ENCODE measurements at regions not wholly inside any gene's neighbourhood (a gene's known extent, or its start where the extent isn't known, plus 50 kb on each side); places are given as distances from the start of the nearest gene placed in this dataset.
"Not testable (repeated sequence)": the region's sequence is repeated elsewhere in the genome, so short reads cannot be mapped to it uniquely, and the experiment has no call there.

DNA sequence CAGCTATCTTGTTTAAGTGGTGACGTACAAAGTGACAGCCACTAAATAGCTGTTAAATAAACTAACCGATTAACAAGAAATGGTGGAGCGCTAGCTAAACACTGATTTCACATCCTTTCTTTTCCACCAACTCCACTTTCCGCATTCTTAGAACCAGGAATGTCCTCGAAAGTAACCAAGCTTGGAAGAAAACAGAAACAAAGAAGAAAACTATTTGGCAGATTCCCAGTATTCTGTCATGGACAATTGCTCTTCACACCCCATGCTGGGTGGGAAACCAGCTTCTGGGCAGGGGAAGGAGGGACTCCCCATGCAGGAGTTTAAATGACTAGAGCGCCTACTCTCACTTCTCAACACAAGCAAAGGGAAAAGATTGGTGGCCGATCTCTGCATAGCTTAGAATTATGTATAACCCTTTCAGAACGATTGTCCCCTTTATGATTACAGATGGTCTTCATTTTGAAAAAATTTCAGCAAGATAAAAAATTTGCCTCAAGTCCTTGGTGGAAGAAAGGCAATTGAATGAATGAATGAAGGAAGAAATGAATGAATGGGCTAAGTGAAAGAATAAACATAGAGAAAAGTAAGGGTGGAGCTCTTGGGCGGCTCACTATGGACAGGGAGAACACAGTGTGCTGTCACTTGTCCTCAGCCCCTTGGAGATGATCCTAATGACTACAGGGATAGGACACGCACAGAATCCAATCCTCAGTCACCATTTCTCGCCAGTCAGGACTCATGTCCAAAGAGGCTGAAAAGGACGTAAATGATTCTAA, 148.7 kb upstream of the NEDD9 start:
- no peak for DNase-seq

DNA sequence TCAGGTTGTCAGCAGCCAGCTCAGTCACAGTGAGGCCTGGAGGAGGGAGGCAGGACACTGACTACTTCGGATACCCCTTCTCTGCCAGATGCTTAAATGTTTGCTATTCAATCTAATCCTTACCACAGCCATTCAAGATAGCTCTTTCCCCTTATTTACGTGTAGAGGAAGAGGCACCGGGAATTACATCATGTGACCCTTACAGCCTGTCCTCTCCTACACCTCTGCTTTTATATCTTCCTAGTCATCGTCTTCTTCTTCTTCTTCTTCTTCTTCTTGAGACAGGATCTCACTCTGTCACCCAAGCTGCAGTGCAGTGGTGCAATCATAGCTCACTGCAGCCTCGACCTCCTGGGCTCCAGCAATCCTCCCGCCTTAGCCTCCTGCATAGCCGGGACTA, 148.1 kb upstream of the NEDD9 start:
- DNase-seq, result no peak

DNA sequence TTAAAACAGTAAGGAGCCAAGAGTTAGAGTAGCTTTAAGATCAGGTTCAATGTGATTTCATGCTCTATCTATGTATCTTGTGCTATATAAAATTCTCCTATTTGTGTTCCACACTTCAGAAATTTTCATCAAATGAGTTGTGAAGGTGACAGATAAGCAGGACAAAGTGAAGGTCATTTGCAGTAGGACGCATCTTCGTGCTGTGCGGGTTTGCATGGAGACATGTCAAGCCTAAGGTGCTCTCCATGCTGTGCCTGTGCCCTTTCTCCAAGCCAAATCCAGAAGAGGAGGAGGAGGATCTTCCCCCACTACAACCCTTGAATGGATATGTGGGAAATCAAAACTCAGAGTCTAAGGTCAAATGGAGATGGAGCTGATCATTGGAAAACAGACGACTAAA, 147.3 kb upstream of the NEDD9 start:
- no peak for DNase-seq

DNA sequence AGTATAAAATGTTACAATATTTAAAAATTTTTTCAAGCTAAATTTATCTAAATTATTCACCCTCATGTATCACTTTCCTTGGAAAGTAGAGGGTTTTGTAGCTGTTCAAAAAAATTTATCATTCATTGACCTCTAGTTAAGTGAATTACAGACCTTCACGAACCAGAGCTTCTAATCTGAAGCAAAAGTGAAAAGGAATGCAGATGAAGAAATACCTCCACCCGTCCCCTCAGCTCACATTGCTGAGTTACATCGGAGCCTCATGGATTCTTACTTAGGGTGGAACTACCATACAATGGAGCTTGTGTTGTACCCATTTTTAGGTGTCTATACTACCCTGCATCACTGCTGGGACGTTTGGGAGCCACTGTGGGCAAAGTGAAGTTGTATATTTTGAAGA, 146.2 kb upstream of the NEDD9 start:
- DNase-seq, result no peak

DNA sequence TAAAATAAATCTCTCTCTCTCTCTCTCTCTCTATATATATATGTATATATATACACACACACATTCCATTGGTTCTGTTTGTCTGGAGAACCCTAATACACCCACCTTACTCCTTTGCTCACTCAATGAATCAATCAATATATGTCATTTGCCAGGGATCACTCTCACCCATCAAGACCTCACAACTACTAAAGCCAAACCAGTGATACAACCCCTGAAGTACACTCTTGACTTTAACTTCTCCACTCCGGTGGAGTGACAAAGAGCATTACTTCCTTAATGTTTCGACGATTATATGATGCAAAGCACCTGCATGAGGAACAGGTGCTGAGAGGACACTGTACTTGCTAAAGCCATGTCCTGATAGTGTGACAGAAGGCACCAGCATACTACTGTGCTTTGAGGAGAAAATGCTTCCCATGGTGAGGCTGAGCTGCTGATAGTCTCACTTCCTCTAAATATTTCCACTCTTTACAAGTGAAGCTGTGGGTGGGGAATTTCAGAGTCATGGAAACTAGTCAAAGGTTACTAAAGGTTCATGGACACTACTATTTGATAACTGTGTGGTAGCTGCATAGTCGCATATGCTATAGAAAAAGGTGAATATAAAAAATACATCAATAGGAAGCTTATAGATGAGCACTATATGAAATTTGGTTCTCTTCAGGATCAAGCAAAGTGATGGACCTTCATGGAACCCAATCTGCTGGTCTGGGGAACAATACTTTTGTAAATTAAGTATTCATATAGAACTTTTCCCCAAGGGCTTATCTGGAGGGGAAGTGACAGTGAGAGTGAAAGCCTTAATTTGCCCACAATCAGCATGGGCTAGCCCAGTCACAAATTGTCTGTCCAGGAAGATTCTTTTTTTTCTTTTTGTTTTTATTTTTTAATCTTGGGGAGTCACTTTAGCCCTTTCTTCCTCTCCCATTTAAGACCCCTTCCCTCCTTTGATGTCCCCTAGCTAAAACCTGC, 141.9 kb upstream of the NEDD9 start:
- no peak for DNase-seq

DNA sequence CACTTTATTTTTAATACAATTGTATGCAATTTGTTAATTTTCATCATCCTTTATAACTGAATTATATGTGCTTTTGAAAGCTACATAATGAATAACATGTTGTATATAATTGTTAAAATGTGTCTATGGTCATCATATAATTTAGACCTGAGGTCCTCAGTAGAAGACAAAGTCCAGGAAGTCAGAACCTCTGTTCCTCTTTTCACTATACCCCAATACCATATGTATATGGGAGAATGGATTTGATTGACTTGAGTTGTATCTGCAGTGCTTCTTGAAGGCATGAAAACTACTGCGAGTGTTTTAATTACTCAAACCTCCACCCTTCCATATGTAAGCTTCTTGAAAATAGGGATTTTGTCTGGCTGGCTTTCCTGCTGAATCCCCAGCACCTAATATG, 140.7 kb upstream of the NEDD9 start:
- no peak for DNase-seq

DNA sequence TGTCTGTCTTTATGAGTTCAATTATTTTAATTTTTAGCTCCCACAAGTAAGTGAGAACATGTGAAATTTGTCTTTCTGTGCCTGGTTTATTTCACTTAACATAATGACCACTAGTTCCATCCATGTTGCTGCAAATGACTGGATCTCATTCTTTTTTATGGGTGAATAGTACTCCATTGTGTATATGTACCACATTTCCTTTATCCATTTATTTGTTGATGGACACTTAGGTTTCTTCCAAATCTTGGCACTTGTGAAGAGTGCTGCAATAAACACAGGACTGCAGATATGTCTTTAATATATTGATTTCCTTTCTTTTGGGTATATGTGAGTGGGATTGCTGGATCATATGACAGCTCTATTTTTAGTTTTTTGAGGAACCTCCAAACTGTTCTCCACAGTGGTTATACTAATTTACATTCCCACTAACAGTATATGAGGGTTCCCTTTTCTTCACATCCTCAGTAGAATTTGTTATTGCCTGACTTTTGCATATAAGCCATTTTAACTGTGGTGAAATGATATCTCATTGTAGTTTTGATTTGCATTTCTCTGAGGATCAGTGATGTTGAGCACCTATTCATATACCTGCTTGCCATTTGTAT, 139.8 kb upstream of the NEDD9 start:
- not testable (repeated sequence) for DNase-seq

DNA sequence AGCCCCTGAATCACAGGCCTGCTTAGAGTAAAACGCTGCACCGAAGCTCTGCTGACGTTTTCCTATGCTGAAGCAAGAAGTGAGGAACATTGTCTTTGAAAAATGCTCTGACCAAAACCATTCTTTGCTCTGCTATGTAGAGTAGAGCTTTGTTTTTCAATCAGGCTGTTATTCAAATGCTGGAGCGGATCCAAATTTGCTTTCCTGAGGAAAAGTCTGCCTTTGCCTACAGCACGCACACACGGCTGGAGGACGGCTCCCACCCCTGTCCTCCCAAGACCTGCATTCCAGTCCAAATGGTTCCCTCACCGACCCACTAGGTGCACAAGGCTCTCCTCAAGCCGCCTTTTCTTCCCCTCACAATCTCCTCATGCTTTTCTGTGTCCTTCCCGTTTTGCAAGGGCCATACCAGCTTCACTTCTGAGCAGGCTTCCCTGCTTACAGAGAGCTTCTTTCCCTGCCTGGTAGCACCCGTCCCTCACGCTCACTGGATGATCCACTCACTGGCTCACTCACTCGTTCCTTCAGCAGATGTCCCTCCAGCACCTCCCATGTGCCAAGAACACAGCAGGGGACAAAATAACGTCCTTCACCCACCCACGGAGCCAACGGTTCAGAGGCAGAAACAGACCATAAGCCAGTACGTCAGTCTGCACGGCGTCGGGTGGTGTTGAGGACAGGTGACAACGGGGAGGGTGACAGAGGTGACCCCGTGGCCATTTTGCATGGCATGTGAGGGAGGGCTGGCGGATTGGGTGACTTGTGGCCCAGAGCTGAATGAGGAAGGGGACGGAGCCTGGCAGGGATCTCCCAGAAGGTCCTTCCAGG, 137.9 kb upstream of the NEDD9 start:
- DNase-seq, result no peak

DNA sequence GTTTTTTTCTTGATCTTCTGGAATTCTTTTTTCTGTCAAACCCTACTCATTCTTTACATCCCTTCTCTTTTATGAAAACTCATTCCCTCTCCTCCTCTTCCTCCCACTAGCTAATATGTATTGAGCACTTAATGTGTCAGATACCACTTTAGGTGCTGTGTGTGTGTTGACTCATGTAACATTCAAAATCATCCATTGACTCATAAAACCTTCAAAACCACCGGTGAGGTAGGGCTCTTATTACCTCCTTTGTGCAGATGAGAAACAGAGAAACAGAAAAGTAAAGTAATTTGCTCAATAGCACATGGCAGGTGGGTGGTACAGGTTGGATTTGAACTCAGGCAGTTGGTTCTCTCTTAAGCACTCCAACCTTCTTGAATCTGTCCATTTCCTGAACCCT, 136.3 kb upstream of the NEDD9 start:
- DNase-seq, result no peak

DNA sequence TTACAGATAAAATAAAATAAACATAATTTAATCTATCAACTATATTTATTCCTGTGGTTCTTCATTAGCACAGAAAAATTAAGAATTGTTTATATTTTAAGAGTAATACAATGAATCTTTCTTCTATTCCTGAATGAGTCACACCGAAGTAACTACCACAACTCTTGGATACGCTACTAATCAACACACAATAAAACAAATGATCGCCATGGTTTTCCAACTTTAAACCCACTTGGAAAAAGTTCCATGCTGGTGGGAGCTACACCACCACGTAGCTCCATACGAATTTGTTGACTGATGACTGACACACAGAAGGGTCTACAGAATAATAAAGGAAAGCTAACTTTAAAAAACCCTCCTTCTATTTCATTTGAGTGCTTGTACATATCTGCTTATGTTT, 135.8 kb upstream of the NEDD9 start:
- DNase-seq, result no peak

DNA sequence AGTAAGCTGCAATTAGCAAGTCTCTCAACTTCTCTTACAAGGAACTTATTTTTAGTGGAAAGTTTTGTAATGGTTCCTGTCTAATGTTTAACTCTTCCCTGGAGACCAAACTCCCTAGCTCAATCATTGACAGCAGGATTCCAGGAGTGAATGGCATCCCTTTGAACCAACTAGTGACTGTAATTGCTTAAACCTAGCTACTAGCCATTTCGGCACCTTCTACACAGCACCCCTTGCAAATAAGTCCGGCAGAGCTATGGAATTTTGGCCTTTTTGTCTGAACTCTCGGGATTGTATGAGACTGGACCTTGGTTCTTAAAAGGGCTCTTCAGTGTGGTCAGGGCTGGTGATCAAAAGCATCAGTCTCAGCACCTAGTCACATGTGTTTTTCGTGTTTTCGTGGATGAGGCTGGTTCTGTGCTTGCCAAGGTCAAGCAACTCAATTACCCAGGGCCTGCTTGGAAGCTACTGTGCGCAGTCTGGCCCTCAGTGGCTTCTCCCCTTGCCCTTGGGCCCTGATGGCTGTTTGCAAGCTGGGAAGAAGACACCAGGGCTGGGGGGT, 135.3 kb upstream of the NEDD9 start:
- DNase-seq, result no peak

DNA sequence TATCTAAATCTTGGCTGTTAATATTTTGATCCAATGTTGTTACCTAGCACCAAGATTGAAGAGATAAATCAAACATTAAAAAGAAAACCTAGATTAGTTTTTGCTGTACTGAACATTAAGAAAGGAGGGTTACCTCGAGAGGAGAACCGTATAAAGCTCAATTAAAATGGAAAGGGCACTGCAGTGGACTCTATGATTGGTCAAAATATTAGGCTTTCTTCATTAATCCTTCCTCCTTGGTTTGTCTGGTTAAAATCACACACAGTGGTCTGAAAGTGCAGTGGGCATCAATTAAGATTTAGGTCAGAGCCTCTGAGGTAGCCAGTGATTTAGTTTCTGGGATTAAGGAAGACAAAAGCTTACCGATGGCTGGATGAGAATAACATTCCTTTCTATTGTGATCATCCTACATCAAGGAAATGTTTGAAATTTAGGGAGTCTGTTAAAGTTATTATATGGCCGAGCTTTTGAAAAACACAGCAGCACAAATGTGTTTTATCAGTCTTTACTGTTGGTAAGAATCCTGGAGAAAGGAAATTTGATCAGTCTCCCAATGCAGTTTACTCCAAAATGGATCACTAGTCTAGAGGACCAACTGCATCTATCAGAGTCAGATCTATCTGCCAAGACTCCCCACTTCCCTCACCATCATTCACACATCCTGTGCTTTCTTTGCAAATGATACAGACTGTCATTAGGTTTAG, 134.6 kb upstream of the NEDD9 start:
- DNase-seq, result no peak

DNA sequence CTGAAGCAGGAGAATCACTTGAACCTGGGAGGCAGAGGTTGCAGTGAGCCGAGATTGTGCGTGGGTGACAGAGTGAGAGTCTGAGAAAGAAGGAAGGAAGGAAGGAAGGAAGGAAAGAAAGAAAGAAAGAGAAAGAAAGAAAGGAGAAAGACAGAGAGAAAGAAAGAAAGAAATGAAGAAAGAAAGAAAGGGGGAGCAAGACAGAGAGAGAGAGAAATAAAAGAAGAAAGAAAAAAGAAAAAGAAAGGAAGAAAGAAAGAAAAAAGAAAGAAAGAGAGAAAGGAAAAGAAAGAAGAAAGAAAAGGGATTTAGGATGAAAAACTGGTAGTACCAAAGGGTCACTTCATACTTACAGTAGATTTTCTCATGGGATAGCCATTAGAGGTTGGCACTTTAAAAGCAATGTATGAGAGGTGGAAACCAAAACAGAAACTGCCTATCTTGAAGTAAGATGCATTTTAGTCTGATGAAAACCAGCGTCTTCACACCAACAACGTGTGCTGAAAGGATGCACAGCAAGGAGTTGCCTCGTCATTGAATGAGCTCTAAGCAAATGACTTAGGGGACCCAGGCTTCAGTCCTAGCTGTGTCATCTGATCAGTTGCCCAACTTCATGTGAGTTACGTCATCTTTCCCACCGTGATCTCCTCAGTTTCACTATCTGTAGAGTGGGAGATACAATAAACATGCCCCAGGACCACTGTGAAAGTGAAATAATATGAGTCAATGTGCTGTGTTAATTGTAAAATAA, 133.9 kb upstream of the NEDD9 start:
- DNase-seq, result no peak

DNA sequence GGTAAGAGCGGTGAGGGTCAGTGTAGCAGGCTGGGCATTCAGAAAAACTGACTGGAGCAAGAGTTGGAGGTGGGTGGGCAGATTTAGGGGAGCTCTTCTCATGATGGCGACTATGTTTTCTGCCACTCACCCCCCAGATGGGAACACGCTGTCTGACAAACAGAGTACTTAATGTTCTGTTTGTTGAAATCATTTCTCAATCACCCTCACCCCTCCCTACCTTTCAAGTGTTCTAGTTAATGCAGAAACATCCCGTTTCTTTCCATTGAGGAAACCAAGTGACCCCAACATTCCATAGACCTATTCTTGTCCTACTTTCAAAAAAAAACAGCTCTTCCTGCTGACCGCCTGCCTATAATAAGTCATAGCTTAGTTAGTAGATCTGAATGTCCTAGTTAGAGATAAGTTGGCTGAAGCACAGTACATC, 132.5 kb upstream of the NEDD9 start:
- DNase-seq, result no peak

DNA sequence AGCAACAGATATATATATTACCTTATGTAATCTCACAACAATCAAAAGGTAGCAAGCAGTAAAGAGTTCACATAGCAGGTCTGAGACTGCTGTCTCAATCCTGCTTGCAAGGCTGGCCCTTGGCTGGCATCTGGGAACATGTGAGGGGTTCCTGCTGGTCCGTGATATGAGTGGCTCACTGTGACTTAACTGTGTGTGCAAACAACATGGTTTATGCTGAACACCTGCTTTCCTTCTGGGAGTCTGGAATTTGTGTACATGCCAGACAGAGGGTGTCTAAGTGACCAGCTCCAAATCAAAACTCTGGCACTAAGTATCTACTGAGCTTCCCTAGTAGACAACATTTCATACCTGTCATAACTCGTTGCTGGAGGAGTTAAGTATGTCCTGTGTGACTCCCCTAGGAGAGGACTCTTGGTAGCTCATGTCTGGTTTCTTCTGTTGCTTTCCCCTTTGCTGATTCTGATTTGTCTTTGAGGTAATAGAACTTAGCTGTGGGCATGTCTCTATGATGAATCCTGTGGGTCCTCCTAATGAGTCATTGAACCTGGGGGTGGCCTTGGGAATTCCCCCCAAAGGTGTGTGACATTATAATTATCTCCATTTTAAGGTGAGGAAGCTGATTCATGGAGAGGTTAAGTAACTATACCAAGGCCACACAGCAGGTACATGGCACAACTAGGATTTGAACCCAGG, 131.6 kb upstream of the NEDD9 start:
- no peak for DNase-seq

DNA sequence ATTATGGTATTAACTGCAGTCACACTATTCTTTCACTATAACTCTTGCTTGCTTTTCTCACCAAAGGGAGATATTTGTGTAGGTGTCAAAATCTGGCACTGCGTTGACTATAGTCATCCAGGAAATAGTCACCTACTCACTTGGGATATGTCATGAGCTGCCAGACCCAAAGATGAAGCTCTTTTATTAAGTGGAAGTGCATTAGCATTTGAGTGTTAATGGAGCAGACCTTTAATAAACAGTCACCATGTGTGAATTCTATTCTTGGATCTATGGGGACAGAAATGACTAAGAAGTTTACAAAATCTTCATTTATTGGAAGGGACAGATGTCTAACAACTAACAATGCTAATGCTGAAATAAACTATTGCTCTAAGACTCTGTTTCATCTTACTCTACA, 130.1 kb upstream of the NEDD9 start:
- no peak for DNase-seq

DNA sequence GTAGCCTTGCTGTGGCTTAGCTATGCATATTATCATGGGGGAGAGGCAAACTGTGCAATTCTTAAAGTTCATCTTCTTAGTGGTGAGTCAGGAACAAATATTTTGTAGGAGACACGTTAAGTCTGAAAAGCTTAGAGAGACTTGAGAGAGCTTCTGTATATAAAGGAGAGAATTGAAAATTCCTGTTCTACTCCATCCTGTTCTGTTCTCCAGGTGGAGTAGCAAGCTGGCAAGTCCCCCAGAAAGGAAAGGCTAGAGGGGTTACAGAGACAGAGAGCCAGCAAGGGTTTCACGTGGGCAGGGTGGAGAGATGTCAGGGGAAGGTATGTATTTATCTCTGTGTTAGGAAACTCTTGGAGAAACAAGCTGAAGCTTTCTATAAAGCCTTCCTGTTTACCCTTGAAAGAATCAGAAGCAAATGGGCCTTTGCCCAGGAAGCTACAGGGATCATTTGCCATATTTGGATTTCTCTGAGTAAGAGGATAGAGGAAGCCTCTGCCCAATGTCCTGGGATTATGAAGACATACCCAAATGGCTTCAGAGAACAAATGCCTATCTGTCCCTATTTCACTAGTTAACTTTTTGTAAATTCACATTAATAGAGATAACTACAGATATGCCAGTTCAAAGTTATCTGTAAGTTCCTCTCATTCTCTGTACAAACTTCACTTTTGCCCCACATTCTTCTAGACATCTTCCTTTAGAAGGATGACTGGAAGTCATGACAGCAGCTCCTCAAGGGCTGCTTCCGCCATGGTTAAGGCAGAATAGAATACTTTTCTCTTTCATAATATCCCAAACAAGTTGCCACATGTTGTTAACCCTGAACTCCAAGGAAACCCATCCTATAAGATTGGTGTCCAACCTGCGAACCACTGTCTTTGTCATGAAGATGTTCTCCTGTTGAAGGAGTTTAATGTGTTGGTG, 126.7 kb upstream of the NEDD9 start:
- no peak for DNase-seq

DNA sequence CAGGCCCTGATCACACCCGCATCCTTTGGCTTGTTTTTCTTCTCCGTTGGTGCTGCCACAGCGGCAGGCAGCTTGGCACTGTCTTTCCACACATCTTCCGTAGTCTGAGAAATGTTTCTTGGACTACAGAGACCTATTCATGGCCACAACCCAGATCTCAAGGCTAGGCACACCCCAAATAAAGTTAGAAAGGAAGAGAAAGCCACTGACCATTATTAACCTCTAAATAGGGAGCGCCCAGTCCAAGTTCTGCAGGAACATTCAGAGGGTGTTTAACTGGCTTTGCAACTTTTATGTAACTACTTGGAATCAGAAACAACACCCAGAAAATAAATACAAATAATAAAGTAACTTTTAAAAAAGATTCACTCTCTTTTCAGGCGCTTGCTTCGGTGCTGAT, 124.8 kb upstream of the NEDD9 start:
- no peak for DNase-seq
